GM18502 (cell line): ENCODE measurements at regions not wholly inside any gene's neighbourhood (a gene's known extent, or its start where the extent isn't known, plus 50 kb on each side); places are given as distances from the start of the nearest gene placed in this dataset.

ENCODE experiments used
- ATAC-seq: cut with Tn5 transposase; IDR thresholded peaks from one replicate; pipeline ENCODE4 v1.9.1; 2021; ENCODE audit warnings: mild to moderate bottlenecking; ENCODE audit not compliant: unreplicated experiment, poor library complexity

DNA sequence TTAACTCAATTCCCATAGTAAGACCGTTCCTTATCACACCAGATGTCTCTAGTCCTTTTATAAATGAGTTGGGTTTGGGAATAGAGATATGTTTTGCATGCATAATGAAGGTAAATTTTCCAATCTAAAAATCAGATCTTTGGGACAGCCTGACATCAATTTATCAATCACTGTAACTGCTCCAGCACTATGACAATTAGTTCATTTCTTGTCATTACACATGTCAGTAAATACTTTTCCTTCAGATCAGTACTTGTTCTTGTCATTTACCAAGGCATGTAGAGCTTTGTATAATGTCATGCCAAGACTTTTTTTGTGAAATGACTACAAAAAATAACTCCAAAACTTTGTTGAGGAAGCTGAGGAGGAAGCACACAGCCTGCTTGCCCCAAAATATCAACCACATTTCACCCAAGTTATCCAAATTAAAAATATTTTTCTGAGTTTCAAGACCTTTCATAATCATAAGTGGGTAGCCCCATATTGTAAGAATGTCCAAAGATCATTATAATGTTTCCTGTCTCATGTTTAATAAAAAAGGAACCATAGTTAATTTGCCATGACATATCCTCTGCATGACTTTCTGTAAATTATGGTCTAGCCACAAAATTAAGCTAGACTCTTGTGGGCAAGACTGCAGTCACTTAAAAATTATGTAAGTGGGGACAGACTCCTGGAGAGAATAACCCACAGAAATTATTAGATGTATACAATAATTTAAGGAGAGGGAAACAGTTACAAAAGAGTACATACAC, 586.8 kb downstream of the TBC1D4 start:
- ATAC-seq, result no peak

DNA sequence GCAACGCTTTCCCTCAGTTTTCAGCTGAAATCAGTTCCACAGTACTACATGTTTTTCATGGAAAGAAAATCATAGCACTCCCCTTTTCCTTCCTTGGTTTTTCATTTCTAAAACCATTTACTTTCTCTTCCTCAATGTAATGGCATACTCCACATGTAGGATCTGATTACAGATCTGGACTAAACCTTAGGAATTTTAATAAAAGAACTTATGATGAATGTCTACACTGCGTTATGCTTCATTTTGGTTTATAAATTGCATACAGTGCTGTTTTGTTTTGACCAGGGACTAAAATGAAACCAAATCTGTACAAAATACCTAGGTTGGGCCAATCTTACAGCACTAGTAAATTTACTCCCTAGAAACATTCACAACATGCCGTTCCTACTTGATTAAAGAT, 589.9 kb downstream of the TBC1D4 start:
- ATAC-seq, result no peak

- no peak for ATAC-seq
Measured at GRCh38 chr13:74891610-74892009, 590.4 kb downstream of the TBC1D4 start.

GRCh38 chr13:74889321-74889720, 592.6 kb downstream of the TBC1D4 start:
- ATAC-seq, result no peak

DNA sequence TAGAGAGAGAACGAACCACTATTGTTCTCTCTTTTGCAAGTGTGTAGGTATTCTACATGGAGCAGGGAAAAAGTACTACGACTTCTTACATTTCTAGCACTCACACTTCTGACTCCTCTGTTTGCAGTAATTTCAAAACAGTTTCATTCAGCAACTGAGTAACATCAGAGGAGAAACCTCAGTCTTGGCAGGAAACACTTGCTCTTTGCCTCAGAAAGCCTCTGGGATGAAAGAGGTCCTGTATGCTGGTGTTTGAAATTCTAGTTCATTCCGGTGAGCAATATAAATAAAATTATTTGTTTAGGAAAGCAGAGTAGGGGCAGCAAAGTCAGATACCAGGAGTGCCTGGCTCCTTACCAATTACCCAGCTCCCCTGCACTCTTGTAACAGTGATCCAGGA, 595.5 kb downstream of the TBC1D4 start:
- no peak for ATAC-seq

GRCh38 chr13:74883834-74884233, 598.1 kb downstream of the TBC1D4 start:
- no peak for ATAC-seq

DNA sequence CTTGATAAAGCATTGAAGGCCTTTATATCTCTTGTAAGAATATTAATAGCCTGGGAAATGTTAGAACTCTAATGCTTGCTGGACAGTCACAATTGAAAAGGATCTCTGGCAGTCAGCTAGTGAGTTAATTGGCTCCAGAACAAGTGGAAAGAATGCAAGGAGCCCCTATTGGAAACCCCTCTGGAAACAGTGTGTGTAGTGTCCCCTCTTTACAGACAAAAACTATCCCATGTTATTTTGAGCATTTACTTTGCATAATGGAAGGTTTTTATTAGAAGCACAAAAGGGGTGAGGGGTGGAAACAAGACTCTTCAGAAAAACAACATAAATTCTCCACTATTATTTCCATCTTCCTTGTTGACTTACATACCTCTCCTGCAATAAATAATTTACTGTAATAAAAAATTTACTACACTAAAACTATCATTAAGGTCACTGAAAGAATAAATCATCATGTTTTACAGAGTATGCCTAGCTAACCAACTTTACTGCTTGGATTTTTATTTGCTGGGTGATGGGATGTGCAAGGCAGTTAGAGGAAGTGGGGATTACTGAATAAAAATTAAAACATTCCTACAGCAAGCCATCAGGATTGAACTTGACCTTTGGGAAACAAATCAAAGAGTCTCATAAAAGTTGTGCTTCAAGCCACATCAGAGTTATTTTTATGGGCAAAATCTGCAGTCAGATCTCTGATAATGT, 610.4 kb downstream of the TBC1D4 start:
- ATAC-seq, result no peak

DNA sequence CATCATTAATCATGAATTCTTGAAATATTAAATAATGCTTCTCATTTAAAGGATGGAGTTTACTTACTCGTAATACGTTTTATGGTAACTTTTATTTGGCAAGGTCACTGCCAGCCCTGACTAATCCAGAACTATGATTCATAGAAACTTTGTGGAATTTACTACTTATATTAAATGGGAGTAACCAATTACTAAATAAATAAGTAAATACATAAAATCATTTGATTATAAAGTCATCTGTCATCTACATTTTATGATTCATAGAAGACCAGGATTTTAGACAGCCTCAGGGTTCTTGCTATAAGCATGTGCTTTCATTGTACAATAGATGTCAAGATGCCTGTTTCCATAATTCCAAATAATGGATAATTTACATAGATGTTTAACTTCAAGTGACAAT, 611.1 kb downstream of the TBC1D4 start:
- no peak for ATAC-seq

DNA sequence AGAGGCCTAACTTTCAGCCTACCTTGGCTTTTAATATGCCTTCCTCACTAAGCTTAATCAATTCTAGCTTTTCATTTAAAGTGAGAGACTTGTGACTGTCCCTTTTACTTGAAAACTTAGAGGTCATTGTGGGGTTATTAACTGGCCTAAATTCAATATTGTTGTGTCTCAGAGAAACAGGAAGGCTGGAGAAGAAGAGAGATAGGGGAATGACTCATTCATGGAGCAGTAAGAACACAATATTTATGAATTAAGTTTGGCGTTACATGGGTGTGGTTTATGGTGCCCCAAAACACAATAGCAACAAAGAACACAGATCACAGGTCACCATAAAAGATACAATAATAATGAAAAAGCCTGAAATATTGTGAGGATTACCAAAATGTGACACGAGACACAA, 612.1 kb downstream of the TBC1D4 start:
- no peak for ATAC-seq

GRCh38 chr13:74868049-74868448, 613.9 kb downstream of the TBC1D4 start:
- no peak for ATAC-seq

GRCh38 chr13:74867460-74867859, 614.5 kb downstream of the TBC1D4 start:
- ATAC-seq, result peak; percentile 60

DNA sequence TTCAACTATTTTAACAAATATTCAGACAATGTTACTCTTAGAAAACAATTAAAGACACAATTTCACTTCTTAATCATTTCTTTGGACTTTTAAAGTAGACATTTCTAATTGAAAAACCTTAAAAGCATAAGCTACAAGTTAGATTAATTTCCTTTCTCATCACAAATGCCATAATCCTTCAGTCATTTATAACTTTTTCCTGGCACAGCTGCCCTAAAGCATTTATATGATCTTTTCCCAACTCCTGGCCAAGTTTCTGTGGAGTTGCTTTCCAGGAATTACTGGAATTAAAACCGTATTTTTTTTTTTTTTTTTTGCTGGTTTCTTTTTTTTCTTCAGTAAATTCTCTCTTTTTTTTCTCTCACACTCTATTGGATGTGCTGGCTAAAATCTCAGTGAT, 615.9 kb downstream of the TBC1D4 start:
- ATAC-seq, result no peak

DNA sequence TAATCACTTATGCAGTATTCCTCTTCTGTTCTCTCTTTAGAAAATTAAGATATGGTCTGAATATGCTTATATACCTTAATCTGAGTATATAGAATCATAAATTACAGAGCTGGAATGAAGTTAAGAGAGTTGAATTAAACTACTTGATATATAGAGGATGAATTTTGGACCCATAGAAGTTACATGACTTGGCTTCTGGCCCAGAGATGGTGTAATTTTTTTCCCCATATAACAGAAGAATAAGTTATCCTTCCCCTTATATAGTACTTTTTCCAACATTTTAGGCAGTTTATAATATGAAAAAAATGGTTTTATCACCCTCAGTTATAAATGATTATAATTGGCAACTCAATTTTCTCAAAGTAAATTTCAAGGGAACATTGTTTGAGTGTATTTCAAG, 616.3 kb downstream of the TBC1D4 start:
- no peak for ATAC-seq

DNA sequence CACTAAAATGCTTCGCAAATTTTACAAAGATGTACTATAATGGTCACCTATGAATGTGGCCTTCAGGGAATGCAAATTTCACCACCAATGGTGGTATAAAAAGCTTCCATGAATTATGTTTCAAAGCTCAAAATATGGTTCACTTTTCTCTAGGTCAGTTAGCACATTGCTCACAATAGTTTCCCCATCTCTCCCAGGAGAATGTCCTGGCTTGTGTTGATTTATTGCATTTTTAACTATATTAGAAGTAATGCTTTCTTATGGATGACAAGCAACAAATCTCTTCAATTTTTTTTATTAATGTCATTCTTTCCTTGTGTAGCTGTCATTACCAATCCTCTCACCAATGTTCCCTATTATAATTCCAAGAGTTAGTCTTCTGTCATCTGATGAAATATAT, 621.2 kb downstream of the TBC1D4 start:
- ATAC-seq, result no peak

DNA sequence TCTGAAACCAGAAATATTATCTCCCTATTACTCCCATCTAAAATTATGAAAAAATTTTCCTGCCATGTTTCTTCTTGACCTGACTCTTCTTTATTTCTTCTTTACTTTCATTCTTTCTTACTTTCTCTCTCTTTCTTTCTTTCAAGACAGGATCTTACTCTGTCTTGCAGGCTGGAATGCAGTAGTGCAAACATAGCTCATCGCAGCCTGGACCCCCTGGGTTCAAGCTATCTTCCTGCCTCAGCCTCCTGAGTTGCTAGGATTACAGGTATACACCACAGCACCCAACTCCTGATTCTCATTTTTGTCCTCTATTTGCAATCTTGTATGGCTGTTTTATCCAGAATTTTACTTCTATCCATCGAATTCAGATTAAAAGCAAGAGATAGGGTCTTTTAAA, 631.1 kb downstream of the TBC1D4 start:
- ATAC-seq, result no peak

- no peak for ATAC-seq
Measured at GRCh38 chr13:74847966-74848365, 634.0 kb downstream of the TBC1D4 start.

DNA sequence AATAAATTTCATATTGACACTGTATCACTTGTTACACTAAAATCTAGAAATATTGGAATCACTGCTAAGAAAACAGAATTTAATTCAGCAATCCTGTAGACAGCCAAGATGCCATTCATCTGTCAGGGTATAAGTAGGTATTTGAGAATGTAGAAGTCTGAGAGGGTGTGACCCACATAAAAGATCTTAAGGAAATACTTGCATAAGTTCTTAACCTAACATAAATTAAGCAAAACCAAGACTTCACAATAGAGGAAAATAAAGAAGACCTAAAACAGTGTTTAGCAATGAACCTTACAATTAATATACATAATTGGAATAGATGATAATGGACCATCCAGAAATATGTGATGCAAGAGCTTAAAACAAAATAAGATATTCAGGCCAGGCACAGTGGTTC, 636.2 kb downstream of the TBC1D4 start:
- no peak for ATAC-seq

GRCh38 chr13:74841651-74842050, 640.3 kb downstream of the TBC1D4 start:
- no peak for ATAC-seq

DNA sequence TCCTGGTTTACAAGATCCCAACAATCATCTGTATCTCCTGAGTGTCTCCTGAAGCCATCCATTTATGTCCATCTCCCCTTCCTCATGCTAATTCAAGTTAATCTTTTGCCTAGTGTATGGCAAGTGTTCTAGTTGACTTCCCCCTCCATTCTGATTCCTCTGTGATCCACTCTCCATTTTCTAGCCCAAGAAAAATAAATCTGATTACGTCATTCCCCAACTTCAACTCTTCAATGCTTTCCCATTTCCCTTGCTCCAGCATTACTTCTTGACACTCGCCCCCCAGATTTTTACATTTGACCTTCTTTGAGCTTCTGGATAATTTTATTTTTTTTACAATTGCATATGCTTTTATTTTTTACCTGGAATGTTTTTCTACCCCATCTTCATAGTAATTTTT, 640.8 kb downstream of the TBC1D4 start:
- no peak for ATAC-seq

GRCh38 chr13:74839656-74840055, 642.3 kb downstream of the TBC1D4 start:
- no peak for ATAC-seq

DNA sequence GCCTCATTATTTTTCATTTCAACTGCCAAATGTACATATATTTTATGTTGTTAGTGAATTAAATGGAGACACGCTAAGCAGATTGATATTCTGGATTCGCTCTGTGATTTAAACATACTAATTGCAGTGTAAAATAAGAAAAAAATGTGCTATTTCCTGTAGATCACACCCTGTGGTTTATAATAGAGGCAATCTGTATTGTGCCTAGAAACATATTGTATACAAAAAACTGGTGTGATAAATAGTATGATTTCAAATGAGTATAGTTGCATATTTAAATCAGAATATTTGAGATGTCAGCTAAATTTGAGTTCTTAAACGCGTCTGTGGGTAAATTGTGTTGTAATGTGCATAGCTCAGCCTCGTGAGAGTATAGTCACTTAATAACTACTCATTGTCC, 643.9 kb downstream of the TBC1D4 start:
- no peak for ATAC-seq

GRCh38 chr13:74836628-74837027, 645.3 kb downstream of the TBC1D4 start:
- ATAC-seq, result no peak
